ENCODE measurements at regions not wholly inside any gene's neighbourhood (a gene's known extent, or its start where the extent isn't known, plus 50 kb on each side); places are given as distances from the start of the nearest gene placed in this dataset.

GRCh38 chr9:12874395-12874794 is 99.6 kb downstream of the LURAP1L start:
- no peak for DNase-seq (ENCODE audit: low spot score)
- in situ Hi-C loops (cut with MboI; ENCODE audit: low sequenced_read_pairs, unreplicated experiment), result no loop called here
- TF ChIP-seq CTCF (IDR thresholded peaks at IDR 0.05; ENCODE audit: borderline replicate concordance, control extremely low read depth, extremely low read depth, insufficient read depth, missing control alignments), result no peak

- in situ Hi-C loops (cut with MboI; ENCODE audit: low sequenced_read_pairs, unreplicated experiment), result no loop called here
- DNase-seq (ENCODE audit: low spot score), result no peak
- no peak for TF ChIP-seq CTCF (IDR thresholded peaks at IDR 0.05; ENCODE audit: borderline replicate concordance, control extremely low read depth, extremely low read depth, insufficient read depth, missing control alignments)
Measured at GRCh38 chr9:12875191-12875590, 100.4 kb downstream of the LURAP1L start.

GRCh38 chr9:12876872-12877271 is 102.1 kb downstream of the LURAP1L start:
- in situ Hi-C loops (cut with MboI; ENCODE audit: low sequenced_read_pairs, unreplicated experiment), result no loop called here
- no peak for TF ChIP-seq CTCF (IDR thresholded peaks at IDR 0.05; ENCODE audit: borderline replicate concordance, control extremely low read depth, extremely low read depth, insufficient read depth, missing control alignments)
- DNase-seq (ENCODE audit: low spot score), result no peak

- DNase-seq (ENCODE audit: low spot score), result no peak
- TF ChIP-seq CTCF (IDR thresholded peaks at IDR 0.05; ENCODE audit: borderline replicate concordance, control extremely low read depth, extremely low read depth, insufficient read depth, missing control alignments), result no peak
- in situ Hi-C loops (cut with MboI; ENCODE audit: low sequenced_read_pairs, unreplicated experiment), result no loop called here
Measured at GRCh38 chr9:12878351-12878978, 103.6 kb downstream of the LURAP1L start.

- in situ Hi-C loops (cut with MboI; ENCODE audit: low sequenced_read_pairs, unreplicated experiment), result no loop called here
- no peak for DNase-seq (ENCODE audit: low spot score)
- TF ChIP-seq CTCF (IDR thresholded peaks at IDR 0.05; ENCODE audit: borderline replicate concordance, control extremely low read depth, extremely low read depth, insufficient read depth, missing control alignments), result no peak
Measured at GRCh38 chr9:12879961-12880360, 105.1 kb downstream of the LURAP1L start.

GRCh38 chr9:12880406-12881015 is 105.7 kb downstream of the LURAP1L start:
- in situ Hi-C loops (cut with MboI; ENCODE audit: low sequenced_read_pairs, unreplicated experiment), result no loop called here
- no peak for TF ChIP-seq CTCF (IDR thresholded peaks at IDR 0.05; ENCODE audit: borderline replicate concordance, control extremely low read depth, extremely low read depth, insufficient read depth, missing control alignments)
- DNase-seq (ENCODE audit: low spot score), result no peak
